CD4-positive, alpha-beta T cell (primary cell): ENCODE measurements at regions not wholly inside any gene's neighbourhood (a gene's known extent, or its start where the extent isn't known, plus 50 kb on each side); places are given as distances from the start of the nearest gene placed in this dataset.

Source experiments
- ATAC-seq: fragments of 200-7000 bp; cut with Tn5 transposase; one replicate; pipeline ENCODE4 v1.10.0; 2022; ENCODE audit warnings: mild to moderate bottlenecking; ENCODE audit not compliant: poor library complexity
- CTCF ChIA-PET: fragments of 350-600 bp; sonication (Branson Sonifier 250); formaldehyde crosslinking; loops from one replicate; lab custom pipeline; 2021; ENCODE audit warnings: antibody characterized with exemption, inconsistent platforms; lab: Charles Lee
- POLR2A ChIA-PET: fragments of 350-600 bp; sonication (Branson Sonifier 250); formaldehyde crosslinking; loops from one replicate; lab custom pipeline; 2021; ENCODE audit warnings: antibody characterized with exemption, inconsistent platforms; lab: Charles Lee
- DNase-seq, 14 experiments: peaks; one replicate each; pipeline ENCODE4 v3.0.0-alpha.2; 2013 to 2020; ENCODE audit warnings: mixed read lengths in 2 of 14
- H3K27ac ChIP-seq, 2 donors: one replicate each; pipeline versions ENCODE4 v1.5.1 to v1.7.0; 2013; ENCODE audit warnings: low read length in 2 of 2, low read depth in 1 of 2, mild to moderate bottlenecking in 1 of 2
- H3K27me3 ChIP-seq, 2 experiments: 1 replicate in 1 of 2; 2 replicates in 1 of 2; pipeline versions ENCODE4 v1.6.1 to v1.7.0; 2013; ENCODE audit warnings: low read length in 2 of 2, control low read depth in 1 of 2, mild to moderate bottlenecking in 1 of 2, moderate library complexity in 1 of 2; ENCODE audit not compliant: insufficient read depth in 2 of 2, control insufficient read depth in 1 of 2
- H3K36me3 ChIP-seq: one replicate; pipeline ENCODE4 v1.6.1; 2013; ENCODE audit warnings: low read length, control low read depth; ENCODE audit not compliant: insufficient read depth
- H3K4me1 ChIP-seq: one replicate; pipeline ENCODE4 v1.6.1; 2013; ENCODE audit warnings: low read length, control low read depth; ENCODE audit not compliant: insufficient read depth
- H3K4me3 ChIP-seq: one replicate; pipeline ENCODE4 v1.5.1; 2013; ENCODE audit warnings: mild to moderate bottlenecking, low read length, moderate library complexity
- H3K9me3 ChIP-seq, 2 experiments: 1 replicate in 1 of 2; 2 replicates in 1 of 2; pipeline versions ENCODE4 v1.6.1 to v1.7.0; 2013; ENCODE audit warnings: low read length in 2 of 2, mild to moderate bottlenecking in 2 of 2, control low read depth in 1 of 2, moderate library complexity in 1 of 2; ENCODE audit not compliant: control insufficient read depth in 1 of 2, insufficient read depth in 1 of 2
- H3K27ac Mint-ChIP-seq: one replicate; pipeline ENCODE4 v1.8.0; 2020; ENCODE audit warnings: mixed read lengths
- H3K27me3 Mint-ChIP-seq: one replicate; pipeline ENCODE4 v1.8.0; 2021; ENCODE audit warnings: mixed read lengths
- H3K36me3 Mint-ChIP-seq: one replicate; pipeline ENCODE4 v1.8.0; 2021; ENCODE audit warnings: low read depth, mixed read lengths
- H3K4me1 Mint-ChIP-seq: one replicate; pipeline ENCODE4 v1.8.0; 2021; ENCODE audit warnings: low read depth, mixed read lengths
- H3K4me3 Mint-ChIP-seq: one replicate; pipeline ENCODE4 v1.8.0; 2020; ENCODE audit warnings: mild to moderate bottlenecking, mixed read lengths
- H3K9me3 Mint-ChIP-seq: one replicate; pipeline ENCODE4 v1.8.0; 2020; ENCODE audit warnings: mixed read lengths
- intact Hi-C, 2 experiments: fragments of 100-400 bp; cut with DNase I in 1 of 2; cut with micrococcal nuclease in 1 of 2; formaldehyde crosslinking; loops; one replicate each; pipeline versions ENCODE4 v1.15.1 to v1.9.0; 2023 to 2025; cut with DNase I, micrococcal nuclease
- TF ChIP-seq, protein P1 (sequence below): fragments of 200-600 bp; IDR thresholded peaks from one replicate; pipeline ENCODE4 v1.8.0; 2022; ENCODE audit warnings: antibody characterized with exemption, mild to moderate bottlenecking

DNA sequence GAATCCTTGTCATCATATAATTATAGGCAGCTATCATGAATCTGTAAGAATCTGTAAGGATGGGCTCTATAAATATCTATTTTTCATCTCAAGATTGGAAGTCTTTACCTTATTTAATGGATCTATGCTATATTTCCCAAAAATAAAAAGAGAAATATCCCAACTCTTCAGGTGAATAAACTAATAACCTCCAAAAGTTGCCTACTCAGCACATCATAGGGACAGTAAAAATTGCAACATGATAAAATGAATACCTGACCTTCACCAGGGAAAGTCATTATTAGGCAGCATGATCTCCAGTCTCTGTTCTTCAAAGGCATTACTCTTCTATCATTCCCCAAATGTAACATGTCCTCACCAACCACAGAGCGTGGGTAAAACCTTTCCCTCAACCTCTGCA, 277.3 kb downstream of the RAB38 start:
- ATAC-seq (no peak), DNase-seq (no peak)
- no peak overlapping the region for H3K27ac ChIP-seq
- no peaks in the 10 kb centered on the region for H3K9me3 ChIP-seq
- Mint-ChIP-seq H3K4me3 (no peak overlapping the region), H3K4me1 (no peaks in the 10 kb centered on the region), H3K9me3 (no peaks in the 10 kb centered on the region), H3K27ac (no peak overlapping the region), H3K36me3 (no peaks in the 10 kb centered on the region), H3K27me3 (peaks cover 13% of the 10 kb centered on the region)
- peaks cover 0 to 3% of the 10 kb centered on the region in 2 experiments for H3K27me3 ChIP-seq
- POLR2A ChIA-PET, result no interaction called here
- no peak overlapping the region for H3K4me3 ChIP-seq
- CTCF ChIA-PET, result no interaction called here
- TF ChIP-seq, protein P1, sequence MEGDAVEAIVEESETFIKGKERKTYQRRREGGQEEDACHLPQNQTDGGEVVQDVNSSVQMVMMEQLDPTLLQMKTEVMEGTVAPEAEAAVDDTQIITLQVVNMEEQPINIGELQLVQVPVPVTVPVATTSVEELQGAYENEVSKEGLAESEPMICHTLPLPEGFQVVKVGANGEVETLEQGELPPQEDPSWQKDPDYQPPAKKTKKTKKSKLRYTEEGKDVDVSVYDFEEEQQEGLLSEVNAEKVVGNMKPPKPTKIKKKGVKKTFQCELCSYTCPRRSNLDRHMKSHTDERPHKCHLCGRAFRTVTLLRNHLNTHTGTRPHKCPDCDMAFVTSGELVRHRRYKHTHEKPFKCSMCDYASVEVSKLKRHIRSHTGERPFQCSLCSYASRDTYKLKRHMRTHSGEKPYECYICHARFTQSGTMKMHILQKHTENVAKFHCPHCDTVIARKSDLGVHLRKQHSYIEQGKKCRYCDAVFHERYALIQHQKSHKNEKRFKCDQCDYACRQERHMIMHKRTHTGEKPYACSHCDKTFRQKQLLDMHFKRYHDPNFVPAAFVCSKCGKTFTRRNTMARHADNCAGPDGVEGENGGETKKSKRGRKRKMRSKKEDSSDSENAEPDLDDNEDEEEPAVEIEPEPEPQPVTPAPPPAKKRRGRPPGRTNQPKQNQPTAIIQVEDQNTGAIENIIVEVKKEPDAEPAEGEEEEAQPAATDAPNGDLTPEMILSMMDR, result no peak
- no peaks in the 10 kb centered on the region for H3K36me3 ChIP-seq
- H3K4me1 ChIP-seq, result no peaks in the 10 kb centered on the region
- intact Hi-C loops, result no loop called here

DNA sequence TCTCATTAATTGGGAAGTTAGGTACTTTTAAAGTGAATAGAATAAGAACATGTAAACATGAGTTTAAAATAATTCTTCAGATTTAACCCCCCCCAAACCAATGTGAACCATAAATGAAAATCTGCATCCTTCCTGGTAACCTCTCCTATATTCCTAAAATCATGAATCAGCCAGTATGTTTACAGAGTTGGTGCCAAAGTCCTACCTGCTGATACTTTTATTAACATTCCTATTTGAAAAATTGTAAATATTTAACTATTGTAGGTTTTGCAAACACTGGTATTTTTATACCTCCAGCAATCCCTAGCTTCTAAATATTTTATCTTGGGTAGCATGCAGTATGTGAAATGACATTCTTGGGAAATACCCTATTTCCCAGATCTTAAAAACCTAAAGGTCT, 278.2 kb downstream of the RAB38 start:
- no peak overlapping the region for H3K27ac Mint-ChIP-seq
- no peaks in the 10 kb centered on the region for H3K4me1 ChIP-seq
- peaks cover 13% of the 10 kb centered on the region for H3K27me3 Mint-ChIP-seq
- POLR2A ChIA-PET, result no interaction called here
- CTCF ChIA-PET, result no interaction called here
- H3K36me3 ChIP-seq, result no peaks in the 10 kb centered on the region
- H3K4me3 ChIP-seq, result no peak overlapping the region
- intact Hi-C loops, result no loop called here
- no peak overlapping the region for H3K27ac ChIP-seq
- no peaks in the 10 kb centered on the region for H3K9me3 ChIP-seq
- no peak overlapping the region for H3K4me3 Mint-ChIP-seq
- DNase-seq (no peak), ATAC-seq (no peak)
- peaks cover 0 to 3% of the 10 kb centered on the region in 2 experiments for H3K27me3 ChIP-seq
- no peaks in the 10 kb centered on the region for H3K9me3 Mint-ChIP-seq
- TF ChIP-seq, protein P1, result no peak
- H3K36me3 Mint-ChIP-seq, result no peaks in the 10 kb centered on the region
- no peaks in the 10 kb centered on the region for H3K4me1 Mint-ChIP-seq

DNA sequence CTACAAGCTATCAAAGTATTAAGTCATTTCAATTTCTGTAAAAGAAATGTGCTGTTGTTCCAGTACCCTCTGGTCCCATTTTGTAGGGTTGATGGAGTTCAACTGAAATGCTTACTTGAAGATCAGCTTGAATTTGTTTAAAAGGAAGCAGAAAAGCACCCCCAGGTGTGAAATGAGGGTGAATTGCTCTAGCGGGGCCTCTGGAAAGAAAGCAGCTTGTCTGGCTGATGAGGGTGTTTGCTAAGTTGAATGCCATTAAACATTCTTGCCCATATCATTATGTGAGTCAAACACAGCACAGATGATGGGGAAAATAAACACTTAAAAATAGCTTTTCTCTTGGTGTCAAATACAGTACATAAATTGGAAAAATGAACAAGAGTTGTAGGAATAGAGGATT, 280.3 kb downstream of the RAB38 start:
- Mint-ChIP-seq H3K9me3 (no peaks in the 10 kb centered on the region), H3K27me3 (peaks cover 13% of the 10 kb centered on the region), H3K36me3 (no peaks in the 10 kb centered on the region), H3K4me3 (no peak overlapping the region), H3K4me1 (no peaks in the 10 kb centered on the region), H3K27ac (no peak overlapping the region)
- peaks cover 0 to 3% of the 10 kb centered on the region in 2 experiments for H3K27me3 ChIP-seq
- ATAC-seq, result no peak
- H3K27ac ChIP-seq, result no peak overlapping the region
- intact Hi-C loops, result no loop called here
- H3K36me3 ChIP-seq, result no peaks in the 10 kb centered on the region
- TF ChIP-seq, protein P1, result no peak
- POLR2A ChIA-PET, result no interaction called here
- H3K4me3 ChIP-seq, result no peak overlapping the region
- no peak for DNase-seq
- no peaks in the 10 kb centered on the region for H3K4me1 ChIP-seq
- no peaks in the 10 kb centered on the region for H3K9me3 ChIP-seq
- CTCF ChIA-PET, result no interaction called here
